GM19328 (cell line): ENCODE measurements at regions not wholly inside any gene's neighbourhood (a gene's known extent, or its start where the extent isn't known, plus 50 kb on each side); places are given as distances from the start of the nearest gene placed in this dataset.
"Not testable (repeated sequence)": the region's sequence is repeated elsewhere in the genome, so short reads cannot be mapped to it uniquely, and the experiment has no call there.

Experiments
- ATAC-seq: cut with Tn5 transposase; IDR thresholded peaks from one replicate; pipeline ENCODE4 v1.9.1; 2021; ENCODE audit warnings: mild to moderate bottlenecking, moderate library complexity; ENCODE audit not compliant: unreplicated experiment

DNA sequence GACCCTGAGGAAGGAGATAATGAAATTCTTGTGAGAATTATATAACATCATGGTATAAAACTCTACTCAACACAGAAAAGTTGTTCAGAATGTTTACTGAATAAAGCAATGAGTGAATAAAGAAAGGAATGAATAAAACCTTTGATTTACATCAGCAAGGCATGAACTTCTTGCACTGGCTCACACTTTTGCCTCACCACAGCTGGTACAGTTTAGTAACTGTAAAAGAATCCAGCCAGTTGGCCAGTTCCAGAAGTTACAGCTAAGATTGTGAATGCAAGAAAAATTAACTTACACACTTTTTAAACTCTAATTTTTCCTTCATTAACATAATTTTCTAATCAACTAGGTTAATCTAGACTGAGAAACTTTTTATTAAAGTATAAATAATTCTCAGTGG, 490.9 kb downstream of the NFIB start:
- ATAC-seq, result no peak

DNA sequence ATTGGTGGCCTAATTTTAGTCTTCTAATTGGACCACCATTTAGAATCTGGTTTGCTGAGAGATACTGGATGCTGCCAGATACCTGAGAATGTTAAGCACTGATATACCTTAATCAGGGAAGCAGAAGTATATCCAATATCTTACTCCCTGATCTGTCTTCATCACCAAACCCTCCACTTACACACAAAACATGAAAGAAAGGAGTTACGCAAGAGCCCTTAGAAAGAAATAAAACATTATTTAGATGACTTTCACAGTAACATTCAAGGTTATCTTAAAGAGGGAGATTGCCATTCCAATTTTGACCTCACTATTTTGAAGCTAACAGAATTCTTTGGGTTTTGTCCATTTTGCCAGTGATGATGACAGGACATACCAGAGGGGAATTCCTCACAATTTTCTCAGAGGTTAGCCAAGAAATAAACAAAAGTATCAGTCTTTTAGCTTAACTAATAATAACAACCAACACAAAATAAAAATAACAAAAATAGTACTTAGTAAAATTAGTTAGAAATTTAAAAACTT, 496.1 kb downstream of the NFIB start:
- no peak for ATAC-seq

DNA sequence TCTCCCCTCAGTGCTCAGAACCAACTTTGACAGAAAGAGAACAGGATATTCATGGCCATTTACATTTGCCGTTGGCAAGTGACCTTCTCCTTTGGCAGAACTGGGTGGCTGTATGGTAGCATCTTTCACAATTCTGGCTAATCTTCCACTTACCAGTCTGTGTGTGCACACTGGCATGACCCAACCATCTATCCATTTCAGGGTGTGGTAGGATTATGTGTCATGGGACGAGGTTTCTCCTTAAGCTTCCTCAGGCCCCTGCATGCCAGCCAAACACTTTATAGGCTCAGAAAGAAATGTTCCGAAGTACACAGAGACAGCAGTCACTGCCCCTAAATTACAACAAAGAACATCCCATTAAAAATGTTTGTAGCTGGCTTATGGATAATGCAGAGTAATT, 497.1 kb downstream of the NFIB start:
- no peak for ATAC-seq

DNA sequence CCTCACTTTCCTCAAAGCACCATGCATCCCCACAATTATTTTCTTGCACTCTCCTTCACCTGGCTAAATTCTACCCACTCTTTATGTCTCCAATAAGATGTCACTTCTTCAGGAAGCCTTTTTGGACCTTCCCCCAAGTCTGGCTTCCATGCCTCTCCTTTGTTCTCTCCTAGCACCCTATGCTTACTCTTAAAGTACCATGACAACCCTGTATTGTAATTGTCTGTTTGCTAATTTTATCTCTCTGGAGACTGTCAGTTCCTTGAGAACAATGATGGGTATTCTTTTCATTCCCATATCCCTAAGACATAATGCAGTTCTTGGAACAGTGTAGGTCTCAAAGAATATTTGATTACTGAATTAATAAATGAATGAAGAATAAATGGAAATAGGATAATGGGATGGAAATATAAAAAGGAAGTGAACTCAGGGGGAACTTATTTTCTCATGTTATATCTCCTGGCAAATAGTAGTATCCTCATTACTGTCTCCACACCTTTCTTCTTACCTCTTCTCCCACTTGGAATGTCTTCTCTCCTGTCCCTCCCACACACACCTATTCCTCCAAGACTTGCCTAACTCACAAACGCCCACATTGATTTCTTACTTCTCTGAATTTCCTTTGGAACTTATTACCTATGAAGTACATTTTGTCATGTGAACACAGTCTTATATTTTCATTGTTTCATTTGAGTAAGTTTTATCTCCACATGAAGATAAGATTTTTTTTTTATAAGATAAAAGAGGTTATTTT, 499.1 kb downstream of the NFIB start:
- no peak for ATAC-seq

DNA sequence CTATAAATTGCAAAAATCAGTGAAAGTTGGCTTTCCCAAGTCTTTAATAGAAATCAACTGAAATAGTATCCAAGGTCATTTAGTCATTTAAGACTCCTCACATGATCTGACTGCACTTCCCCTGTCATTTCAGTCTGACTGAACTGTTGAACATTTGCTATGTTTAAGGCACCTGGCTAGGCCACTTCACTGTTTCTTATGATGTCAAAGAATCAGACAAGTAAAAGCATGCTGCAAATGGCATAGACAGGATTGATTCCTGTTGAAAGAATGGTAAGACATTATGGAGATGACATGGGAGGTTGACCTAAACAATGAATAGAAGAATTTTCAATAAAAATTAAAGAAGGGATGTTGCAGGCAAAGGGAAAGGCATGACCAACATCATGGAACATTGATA, 502.1 kb downstream of the NFIB start:
- no peak for ATAC-seq

DNA sequence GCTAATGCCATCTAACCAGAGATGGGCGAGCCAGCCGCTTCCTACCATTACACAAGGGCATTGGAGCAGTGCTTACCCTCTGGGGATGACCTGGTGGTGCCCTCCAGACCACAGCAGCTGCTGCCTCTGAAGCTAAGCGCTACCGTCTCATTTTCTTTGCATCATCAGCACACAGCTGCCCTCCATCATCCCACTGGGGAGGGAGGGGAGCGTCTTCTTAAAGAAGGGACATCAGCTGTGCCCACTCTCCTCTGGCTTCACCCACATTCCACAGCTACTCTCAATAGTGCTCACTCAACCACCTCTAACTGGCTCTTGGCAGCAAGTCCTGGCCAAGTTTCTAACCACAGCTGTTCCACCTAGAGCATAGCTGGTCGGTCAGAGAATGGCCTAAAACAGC, 503.4 kb downstream of the NFIB start:
- no peak for ATAC-seq

DNA sequence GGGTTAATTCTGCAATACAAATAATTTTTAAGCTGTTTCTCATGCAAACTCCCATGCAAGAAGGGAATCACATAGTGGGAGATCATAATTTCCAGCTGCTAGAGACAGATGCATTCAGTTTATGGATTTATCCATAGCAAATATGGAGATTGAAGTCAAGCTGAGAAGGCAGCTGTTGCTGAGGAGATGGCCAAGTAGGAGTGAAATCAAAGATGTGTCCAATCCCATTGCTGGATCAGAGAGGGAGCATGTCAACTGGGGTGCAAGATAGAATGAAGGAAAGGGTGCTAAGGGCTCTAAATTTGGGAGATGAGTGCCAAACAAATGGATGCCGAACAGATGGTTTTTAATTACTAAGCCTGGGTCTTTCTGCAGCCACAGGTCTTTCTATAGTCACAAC, 504.5 kb downstream of the NFIB start:
- ATAC-seq, result no peak

DNA sequence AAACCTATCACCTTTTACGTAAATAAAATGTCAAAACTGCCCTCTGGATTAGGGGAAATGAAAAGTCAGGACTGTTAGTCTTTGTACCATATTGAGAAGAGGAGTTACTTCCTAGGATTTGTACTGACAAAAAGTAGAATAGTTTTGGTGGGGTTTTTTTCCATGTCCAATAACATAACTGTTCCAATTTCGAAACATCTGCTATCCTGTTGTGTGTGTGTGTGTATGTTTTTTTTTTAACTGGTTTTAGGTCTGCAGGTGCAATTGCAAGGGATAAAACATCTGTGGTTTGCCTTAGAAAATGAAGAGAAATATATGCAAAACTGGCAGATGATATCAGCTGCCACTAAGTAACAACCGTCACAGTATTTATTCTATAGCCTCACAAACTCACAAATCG, 506.8 kb downstream of the NFIB start:
- no peak for ATAC-seq

DNA sequence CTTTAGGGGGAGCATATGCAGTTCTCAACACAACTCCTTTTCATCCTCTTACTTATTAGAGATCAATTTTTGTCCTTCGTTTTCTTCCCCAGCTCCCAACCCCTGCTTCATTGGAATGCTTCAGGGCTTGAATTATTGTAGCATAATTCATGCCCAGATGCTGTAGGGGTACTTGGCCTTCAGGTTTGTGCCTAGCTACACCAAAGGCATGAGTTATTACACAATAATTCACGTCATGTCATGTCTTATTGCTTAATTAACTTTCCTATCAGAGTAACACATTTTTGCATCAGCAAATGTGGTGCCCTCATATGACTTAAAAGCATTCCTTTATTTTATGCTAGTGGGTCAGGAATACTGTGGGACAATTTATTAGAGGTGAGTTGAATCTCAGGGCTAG, 507.2 kb downstream of the NFIB start:
- no peak for ATAC-seq

DNA sequence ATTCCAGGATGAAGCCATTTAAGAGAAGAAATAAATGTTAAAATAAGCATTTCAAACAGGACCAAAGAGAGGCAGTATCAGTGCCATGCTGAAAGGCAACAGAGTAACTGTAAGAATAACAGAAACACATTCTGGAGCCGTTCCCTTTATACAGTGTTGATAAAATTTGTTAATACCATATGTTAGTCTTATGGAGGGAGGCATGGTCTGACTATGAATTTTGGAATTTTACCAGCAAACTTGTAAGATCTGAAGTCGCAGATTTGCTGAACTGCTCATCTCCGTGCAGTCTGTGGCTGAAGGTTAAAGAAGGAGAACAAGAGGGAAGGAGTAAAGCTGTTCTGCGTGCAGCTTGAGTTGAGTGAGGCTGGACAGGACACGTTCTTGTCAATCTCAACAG, 508.4 kb downstream of the NFIB start:
- ATAC-seq, result no peak

DNA sequence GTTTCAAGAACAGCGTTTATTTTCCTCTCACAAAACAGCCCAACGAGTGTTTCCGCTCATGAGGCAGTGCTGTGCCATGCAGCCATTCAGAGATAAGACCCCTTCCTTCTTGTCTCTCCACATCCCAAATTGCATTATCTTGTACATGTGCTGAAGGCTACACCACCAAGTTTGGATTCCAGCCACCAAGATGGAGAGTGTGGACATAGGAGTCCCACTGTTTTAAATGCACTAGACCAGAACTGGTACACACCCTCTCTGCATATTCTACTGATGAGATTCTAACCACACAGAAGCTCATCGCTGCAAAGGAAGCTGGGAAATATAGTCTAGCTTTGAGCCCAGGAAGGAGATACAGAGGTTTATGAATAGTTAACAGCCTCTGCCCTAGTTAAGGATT, 509.4 kb downstream of the NFIB start:
- no peak for ATAC-seq

DNA sequence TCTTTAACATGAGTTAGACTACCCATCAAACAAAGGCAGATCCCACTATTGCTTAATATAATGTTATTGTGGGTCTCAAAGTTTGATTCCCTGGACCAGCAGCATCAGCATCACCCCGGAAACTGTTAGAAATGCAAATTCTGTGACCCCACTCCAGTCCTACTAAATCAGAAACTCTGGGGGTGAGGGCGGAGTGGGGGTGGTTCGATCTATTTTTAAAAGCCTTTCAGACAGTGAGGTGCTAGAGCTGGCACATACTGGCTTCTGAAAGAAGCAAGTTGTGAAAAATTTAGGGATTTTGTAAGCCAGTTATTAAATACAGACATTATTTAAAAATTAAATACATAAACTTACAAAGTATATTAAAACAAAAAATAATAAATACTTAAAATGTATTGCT, 513.2 kb downstream of the NFIB start:
- ATAC-seq, result no peak

DNA sequence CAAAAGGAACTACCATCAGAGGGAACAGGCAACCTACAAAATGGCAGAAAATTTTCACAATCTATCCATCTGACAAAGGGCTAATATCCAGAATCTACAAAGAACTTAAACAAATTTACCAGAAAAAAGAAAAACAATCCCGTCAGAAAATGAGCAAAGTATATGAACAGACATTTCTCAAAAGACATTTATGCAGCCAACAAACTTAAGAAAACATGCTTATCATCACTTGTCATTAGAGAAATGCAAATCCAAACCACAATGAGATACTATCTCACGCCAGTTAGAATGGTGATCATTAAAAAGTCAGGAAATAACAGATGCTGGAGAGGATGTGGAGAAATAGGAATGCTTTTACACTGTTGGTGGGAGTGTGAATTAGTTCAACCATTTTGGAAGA, 516.2 kb downstream of the NFIB start:
- not testable (repeated sequence) for ATAC-seq

DNA sequence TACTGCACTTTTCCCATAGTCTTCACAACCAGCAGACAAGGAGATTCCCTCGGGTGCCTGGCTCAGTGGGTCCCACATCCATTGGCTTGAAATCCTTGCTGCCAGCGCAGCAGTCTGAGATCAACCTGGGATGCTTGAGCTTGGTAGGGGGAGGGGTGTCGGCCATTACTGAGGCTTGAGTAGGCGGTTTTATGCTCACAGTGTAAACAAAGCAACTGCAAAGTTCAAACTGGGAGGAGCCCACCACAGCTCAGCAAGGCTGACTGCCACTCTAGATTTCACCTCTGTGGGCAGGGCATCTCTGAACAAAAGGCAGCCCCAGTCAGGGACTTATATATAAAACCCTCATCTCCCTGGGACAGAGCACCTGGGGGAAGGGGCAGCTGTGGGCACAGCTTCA, 512.3 kb upstream of the MPDZ start:
- no peak for ATAC-seq

DNA sequence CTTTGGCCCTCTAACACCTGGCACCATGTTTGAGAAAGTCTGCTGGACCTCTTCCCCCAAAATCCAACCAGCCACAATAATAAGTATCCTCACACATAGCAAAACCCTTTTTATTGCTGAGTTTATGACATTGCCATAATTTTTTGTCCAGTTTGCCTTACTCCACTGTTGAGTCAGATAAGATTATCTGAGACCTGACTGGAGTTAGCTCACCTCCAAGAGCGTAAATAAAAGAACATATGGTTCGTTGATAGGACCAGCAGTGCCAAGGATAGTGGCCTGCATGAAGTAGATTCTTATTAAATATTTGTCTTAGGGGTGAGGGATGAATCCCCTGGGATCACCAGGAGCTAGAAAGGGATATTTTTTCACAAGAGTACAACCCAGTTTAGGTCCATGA, 510.6 kb upstream of the MPDZ start:
- no peak for ATAC-seq

DNA sequence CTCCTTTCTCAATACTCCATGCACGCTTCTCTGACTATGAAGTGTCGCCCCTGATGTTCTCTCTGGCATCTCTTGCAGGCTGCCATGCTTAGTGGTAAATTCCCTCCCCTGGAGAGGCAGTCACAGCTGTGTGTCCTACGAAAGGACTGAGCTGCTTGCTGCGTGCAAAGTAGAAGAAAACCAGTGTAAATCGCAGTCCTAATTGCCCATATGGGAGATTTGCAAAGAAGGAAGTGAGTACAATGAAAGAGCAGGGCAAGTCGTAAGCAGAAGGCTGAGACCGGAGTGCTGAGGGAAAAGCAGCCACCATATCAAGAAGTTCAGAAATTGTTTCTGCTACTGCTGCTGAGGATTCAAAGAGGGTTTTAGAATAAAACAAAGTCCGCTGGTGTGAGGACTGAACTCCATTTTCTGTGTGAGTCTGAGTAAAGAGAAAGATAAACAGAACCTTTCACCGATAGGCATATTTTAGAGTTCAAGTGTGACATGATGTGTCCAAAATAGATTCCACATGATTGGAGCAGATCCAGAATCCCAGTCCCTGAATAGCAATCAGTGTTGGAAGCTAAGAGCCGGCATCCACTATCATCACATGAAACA, 507.8 kb upstream of the MPDZ start:
- no peak for ATAC-seq

DNA sequence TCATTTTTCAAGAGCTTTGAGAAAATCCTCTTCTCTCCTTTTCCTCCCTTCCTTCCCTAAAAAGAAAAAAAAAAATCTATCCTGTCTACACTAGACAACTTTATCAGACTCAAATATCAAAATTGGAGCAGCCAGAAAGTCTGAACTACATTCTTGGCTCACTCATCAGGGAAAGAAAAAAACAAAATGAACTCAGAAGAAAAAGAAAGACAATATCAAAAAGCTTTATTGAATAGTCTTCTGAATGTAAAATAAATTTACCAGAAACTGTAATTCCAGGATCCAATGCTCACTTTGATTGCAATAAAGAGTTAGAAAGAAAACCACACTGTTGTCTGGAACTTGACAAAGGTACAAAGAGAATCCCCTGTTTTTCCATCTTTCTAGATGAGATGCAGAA, 507.2 kb upstream of the MPDZ start:
- ATAC-seq, result no peak

DNA sequence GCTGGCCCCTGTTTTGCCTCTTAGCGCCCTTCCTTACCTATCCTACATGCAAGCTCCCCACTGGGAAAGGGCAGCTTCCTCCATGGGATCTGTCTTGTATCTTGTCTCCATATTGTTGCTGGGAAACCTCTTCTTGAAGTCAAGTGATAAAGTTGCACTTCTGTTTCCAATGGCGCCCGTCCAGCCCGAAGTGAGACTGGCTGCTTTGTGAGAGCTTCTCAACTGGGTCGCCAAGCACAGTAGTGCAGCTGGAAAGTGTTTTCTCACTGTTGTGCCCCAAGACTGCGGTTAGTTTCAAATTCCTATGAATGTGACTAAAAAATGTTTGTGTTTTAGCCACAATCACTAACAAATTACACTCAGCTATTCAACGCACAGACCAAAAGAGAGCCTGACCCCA, 506.6 kb upstream of the MPDZ start:
- no peak for ATAC-seq

DNA sequence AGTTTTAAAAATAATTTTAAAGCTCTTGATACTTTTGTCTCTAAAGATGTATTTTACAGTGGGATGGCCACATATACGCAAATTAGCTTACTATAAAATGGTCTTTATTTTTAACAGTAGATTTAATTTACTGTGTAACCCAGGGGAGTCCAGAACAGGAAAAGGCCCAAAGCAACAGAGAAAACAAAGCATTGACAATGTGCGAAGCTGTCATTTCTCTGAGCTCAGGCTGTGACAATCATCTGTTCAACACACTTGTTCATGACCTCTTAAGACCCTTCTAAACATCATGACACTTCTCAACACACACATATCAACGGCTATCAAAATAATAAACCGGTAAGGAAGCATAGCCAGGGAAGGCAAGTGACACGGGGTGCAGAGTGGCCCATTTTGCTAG, 499.6 kb upstream of the MPDZ start:
- no peak for ATAC-seq

DNA sequence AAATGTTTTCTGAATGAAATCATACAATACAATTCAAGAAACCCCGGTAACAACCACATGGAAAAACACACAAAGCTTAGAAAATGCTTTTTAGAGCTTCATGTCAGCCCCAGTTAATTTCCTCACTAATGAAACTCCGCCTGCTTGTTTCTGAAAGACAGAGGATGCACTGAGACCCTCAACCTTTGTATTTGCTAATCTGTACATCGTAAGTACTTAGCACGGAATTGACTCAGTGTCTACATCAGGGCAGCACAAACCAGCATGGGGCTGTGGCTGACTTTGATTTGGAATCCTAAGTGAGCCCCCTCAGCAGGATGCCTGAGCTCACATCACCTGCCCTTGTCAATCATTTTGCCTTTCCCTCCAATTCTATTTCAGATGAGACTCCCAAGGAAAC, 499.1 kb upstream of the MPDZ start:
- ATAC-seq, result no peak

DNA sequence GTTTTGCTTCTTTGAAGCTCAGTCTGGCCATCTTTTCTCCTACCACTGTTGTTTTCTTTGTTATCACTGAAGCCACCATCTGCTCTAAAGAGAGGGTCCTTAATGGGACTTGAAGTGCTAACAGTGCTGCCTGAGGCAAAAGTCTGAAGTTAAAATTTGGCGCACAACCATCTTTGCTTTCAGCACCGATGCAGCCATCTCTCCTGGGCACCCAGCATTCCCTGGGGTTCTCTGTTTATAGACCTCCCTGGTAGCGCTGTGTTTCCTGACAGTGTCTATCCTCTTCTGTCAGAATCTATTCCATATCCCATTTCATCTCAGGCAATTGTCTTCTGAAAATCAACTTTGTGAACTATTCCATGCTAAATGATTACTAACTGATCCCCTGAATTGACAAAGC, 491.5 kb upstream of the MPDZ start:
- no peak for ATAC-seq

DNA sequence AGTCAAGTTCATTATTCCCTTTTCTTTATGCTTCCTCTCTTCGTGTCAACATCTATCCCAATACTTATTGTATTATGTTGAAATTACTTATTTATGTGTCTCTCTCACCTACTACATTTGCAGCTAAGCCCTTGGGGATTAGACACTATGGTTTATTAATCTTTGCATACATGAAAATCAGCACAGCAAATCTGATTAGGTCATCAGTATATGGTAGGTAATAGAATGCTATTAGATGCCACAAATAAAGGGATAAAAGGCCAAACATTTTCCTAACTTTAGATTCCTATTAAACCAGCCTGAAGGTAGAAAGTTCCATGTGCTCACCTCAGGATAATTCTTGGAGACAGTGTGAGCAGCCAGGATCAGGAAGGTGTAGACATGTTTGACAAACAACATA, 490.1 kb upstream of the MPDZ start:
- ATAC-seq, result no peak

DNA sequence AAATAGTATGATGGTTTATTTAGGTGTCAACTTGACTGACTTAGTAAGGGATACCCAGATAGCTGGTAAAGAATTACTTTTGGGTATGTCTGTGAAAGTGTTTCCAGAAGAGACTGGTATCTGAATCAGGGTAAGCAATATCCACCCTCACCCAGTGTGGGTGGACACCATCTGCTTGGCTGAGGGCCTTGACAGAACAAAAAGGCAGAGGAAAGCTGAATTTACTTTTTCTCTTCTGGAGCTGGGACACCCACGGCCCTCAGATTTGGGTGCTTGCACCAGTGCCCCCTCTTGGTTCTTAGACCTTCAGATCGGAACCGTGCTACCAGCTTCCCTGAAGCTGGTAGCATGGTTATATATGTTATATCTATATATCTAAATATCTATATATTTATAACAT, 489.5 kb upstream of the MPDZ start:
- no peak for ATAC-seq
